ENCODE measurements at regions not wholly inside any gene's neighbourhood (a gene's known extent, or its start where the extent isn't known, plus 50 kb on each side); places are given as distances from the start of the nearest gene placed in this dataset.
A peak's percentile ranks its signal among the peaks of the same experiment; 100 is the strongest.

GRCh38 chr10:121662531-121662930, 64.3 kb upstream of the FGFR2 start:
- DNase-seq (ENCODE audit: low spot score): no peak

- no peak for DNase-seq (ENCODE audit: low spot score)
Measured at GRCh38 chr10:121661451-121661851, 63.2 kb upstream of the FGFR2 start.

GRCh38 chr10:121659236-121659635, 61.0 kb upstream of the FGFR2 start:
- no peak for DNase-seq (ENCODE audit: low spot score)

- no peak for DNase-seq (ENCODE audit: low spot score)
Measured at GRCh38 chr10:121658611-121659010, 60.4 kb upstream of the FGFR2 start.

- no peak for DNase-seq (ENCODE audit: low spot score)
Measured at GRCh38 chr10:121658111-121658510, 59.9 kb upstream of the FGFR2 start.

DNA sequence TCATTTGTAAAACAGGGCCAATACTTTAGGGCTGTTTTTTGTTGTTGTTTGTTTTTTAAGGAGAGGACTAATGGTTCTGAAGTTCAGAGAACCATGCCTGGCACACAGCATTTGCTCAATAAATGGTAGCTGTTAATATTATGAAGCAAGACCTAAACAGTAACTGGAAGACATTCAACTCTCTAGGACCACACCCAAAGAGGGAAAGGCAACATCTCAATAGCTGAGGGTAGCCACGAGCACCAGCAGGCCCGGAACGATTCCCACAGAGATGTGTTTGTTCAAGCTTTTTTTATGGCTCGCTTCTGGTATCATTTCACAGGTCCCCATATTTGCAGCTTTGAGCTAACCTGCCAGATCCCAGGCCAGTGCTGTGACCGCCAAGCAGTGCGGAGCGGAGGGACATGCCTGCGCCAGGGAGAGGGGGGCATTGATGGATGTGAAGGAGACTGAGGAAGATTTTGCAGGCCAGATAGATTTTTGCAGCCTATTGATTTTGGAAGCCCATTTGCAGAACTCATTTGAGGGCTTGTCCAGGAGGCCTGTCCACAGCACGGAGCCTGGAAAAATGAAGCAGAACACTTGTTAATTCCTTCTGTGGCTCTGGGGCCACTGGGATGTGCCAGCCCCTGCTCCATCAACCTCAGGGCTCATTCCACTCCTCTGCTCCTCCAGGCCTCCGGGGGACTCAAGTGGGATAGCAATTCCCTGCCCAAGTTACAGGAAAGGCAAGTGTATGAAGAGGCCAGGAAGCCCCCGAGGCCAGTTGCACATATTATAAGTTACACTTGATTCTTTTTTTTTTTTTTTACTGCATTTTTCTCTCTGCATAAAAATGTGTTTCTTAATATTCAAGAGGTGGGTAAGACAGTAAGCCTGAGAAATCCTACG, 57.3 kb upstream of the FGFR2 start:
- DNase-seq (ENCODE audit: low spot score): no peak

- DNase-seq (ENCODE audit: low spot score): no peak
Measured at GRCh38 chr10:121654021-121654545, 55.8 kb upstream of the FGFR2 start.

DNA sequence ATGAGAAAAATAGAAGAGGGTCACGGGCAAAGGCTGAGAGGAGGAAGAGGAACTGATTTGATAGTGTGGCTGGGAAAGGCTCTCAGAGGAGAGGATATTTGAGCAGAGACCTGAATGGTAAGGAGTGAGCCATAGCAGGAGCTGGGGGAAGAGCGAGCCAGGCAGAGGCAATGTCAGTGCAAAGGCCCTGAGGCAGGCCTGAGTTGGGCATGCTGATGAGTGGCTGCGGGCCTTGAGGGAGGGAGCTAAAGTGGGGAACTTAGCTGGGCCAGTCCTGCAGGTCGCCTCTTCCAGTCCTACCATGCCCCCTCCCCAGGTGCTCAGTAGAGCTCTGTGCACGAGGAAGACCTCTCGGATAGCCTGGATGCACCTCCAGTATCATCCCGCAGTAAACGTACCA, 55.4 kb upstream of the FGFR2 start:
- DNase-seq (ENCODE audit: low spot score): no peak

- no peak for DNase-seq (ENCODE audit: low spot score)
Measured at GRCh38 chr10:121648493-121648892, 50.2 kb upstream of the FGFR2 start.

GRCh38 chr10:121648059-121648458, 49.8 kb upstream of the FGFR2 start:
- peak; percentile 96 for DNase-seq (ENCODE audit: low spot score)

Data from pons (tissue), 1 donor.